Retinal pigment epithelial cell (primary cell): ENCODE measurements at regions not wholly inside any gene's neighbourhood (a gene's known extent, or its start where the extent isn't known, plus 50 kb on each side); places are given as distances from the start of the nearest gene placed in this dataset.

Source experiments
- DNase-seq: peaks from one replicate; pipeline ENCODE4 v3.0.0-alpha.2; 2010; ENCODE audit warnings: low read depth
- H3K4me3 ChIP-seq: 2 replicates; pipeline ENCODE4 v1.5.1; 2011; ENCODE audit warnings: mild to moderate bottlenecking, low read length, control low read depth, moderate library complexity
- CTCF ChIP-seq: conservative IDR thresholded peaks from 2 replicates; pipeline ENCODE4 v1.5.1; 2011; ENCODE audit warnings: low read depth, low read length, control low read depth, inconsistent platforms

- H3K4me3 ChIP-seq, result no peak overlapping the region
- no peak for TF ChIP-seq CTCF
- DNase-seq, result no peak
These were observed 55.9 kb upstream of the SYN2 start for GRCh38 chr3:11948331-11948730.

GRCh38 chr3:11948866-11949265 lies 55.3 kb upstream of the SYN2 start:
- DNase-seq, result no peak
- H3K4me3 ChIP-seq, result no peak overlapping the region
- no peak for TF ChIP-seq CTCF

- H3K4me3 ChIP-seq, result no peak overlapping the region
- no peak for DNase-seq
- TF ChIP-seq CTCF, result no peak
These were observed 54.8 kb upstream of the SYN2 start for GRCh38 chr3:11949351-11949750.

GRCh38 chr3:11950576-11950975 lies 53.6 kb upstream of the SYN2 start:
- no peak overlapping the region for H3K4me3 ChIP-seq
- no peak for TF ChIP-seq CTCF
- no peak for DNase-seq

- TF ChIP-seq CTCF, result no peak
- no peak overlapping the region for H3K4me3 ChIP-seq
- no peak for DNase-seq
These were observed 50.8 kb upstream of the SYN2 start for GRCh38 chr3:11953350-11953749.

- no peak for TF ChIP-seq CTCF
These were observed 50.4 kb upstream of the SYN2 start for GRCh38 chr3:11953778-11954177.

GRCh38 chr3:11954312-11954934 lies 49.8 kb upstream of the SYN2 start:
- no peak for TF ChIP-seq CTCF
- DNase-seq, result no peak
- H3K4me3 ChIP-seq, result no peak overlapping the region

More at GRCh38 chr3:11953778-11954177, 50.4 kb upstream of the SYN2 start:
- no peak for DNase-seq
- no peak overlapping the region for H3K4me3 ChIP-seq
